KMS-11 (cell line): ENCODE measurements at regions not wholly inside any gene's neighbourhood (a gene's known extent, or its start where the extent isn't known, plus 50 kb on each side); places are given as distances from the start of the nearest gene placed in this dataset.

ENCODE experiments used
- H2AFZ ChIP-seq: fragments of 200-600 bp; sonication (generic); 2 replicates; pipeline ENCODE4 v1.6.1; 2016; ENCODE audit warnings: antibody characterized with exemption, mixed run types, low read depth
- H3K27ac ChIP-seq: fragments of 200-600 bp; sonication (generic); 2 replicates; pipeline ENCODE4 v1.6.1; 2016; ENCODE audit warnings: mild to moderate bottlenecking, mixed run types
- H3K27me3 ChIP-seq: fragments of 200-600 bp; sonication (generic); 2 replicates; pipeline ENCODE4 v1.6.1; 2017; ENCODE audit warnings: mild to moderate bottlenecking, low read depth, mixed run types, moderate library complexity; ENCODE audit not compliant: insufficient read depth
- H3K36me3 ChIP-seq: fragments of 200-600 bp; sonication (generic); 2 replicates; pipeline ENCODE4 v1.6.1; 2017; ENCODE audit warnings: mild to moderate bottlenecking, mixed run types; ENCODE audit not compliant: insufficient read depth
- H3K4me1 ChIP-seq: fragments of 200-600 bp; sonication (generic); 2 replicates; pipeline ENCODE4 v1.6.1; 2016; ENCODE audit warnings: mild to moderate bottlenecking, low read depth, mixed run types; ENCODE audit not compliant: poor library complexity, severe bottlenecking
- H3K4me2 ChIP-seq: fragments of 200-600 bp; sonication (generic); 2 replicates; pipeline ENCODE4 v1.7.0; 2016; ENCODE audit warnings: mild to moderate bottlenecking, mixed run types
- H3K4me3 ChIP-seq: fragments of 200-600 bp; sonication (generic); IDR thresholded peaks from 2 replicates; pipeline ENCODE4 v1.6.1; 2017; ENCODE audit warnings: low read depth, low read length, mixed read lengths; ENCODE audit not compliant: insufficient read depth
- H3K79me2 ChIP-seq: fragments of 200-600 bp; sonication (generic); 2 replicates; pipeline ENCODE4 v1.6.1; 2016; ENCODE audit warnings: low read depth, mixed run types; ENCODE audit not compliant: insufficient read depth
- H3K9ac ChIP-seq: fragments of 200-600 bp; sonication (generic); 2 replicates; pipeline ENCODE4 v1.6.1; 2016; ENCODE audit warnings: mild to moderate bottlenecking, mixed run types
- H4K20me1 ChIP-seq: fragments of 200-600 bp; sonication (generic); 2 replicates; pipeline ENCODE4 v1.6.1; 2016; ENCODE audit warnings: mild to moderate bottlenecking, mixed run types; ENCODE audit not compliant: insufficient read depth
- CTCF ChIP-seq: fragments of 200-600 bp; sonication (generic); conservative IDR thresholded peaks from 2 replicates; pipeline ENCODE4 v1.6.1; 2017; ENCODE audit warnings: low read depth, mild to moderate bottlenecking, antibody characterized with exemption, low read length, moderate library complexity, mixed read lengths

GRCh38 chr15:87710406-87710805 lies 546.1 kb downstream of the NTRK3 start:
- no peak for TF ChIP-seq CTCF
- Histone ChIP-seq H3K4me2 (no peak overlapping the region), H2AFZ (no peak overlapping the region)

GRCh38 chr15:87707566-87708130 lies 548.9 kb downstream of the NTRK3 start:
- Histone ChIP-seq H3K36me3 (no peaks in the 10 kb centered on the region), H2AFZ (no peak overlapping the region), H3K27me3 (no peaks in the 10 kb centered on the region), H3K79me2 (no peaks in the 10 kb centered on the region), H3K4me3 (no peak overlapping the region), H3K4me2 (no peak overlapping the region), H3K4me1 (no peaks in the 10 kb centered on the region), H4K20me1 (no peaks in the 10 kb centered on the region), H3K27ac (no peak overlapping the region), H3K9ac (no peak overlapping the region)
- no peak for TF ChIP-seq CTCF

More at GRCh38 chr15:87710406-87710805, 546.1 kb downstream of the NTRK3 start:
- Histone ChIP-seq H4K20me1 (no peaks in the 10 kb centered on the region), H3K4me3 (no peak overlapping the region), H3K4me1 (no peaks in the 10 kb centered on the region), H3K27me3 (no peaks in the 10 kb centered on the region), H3K27ac (no peak overlapping the region), H3K79me2 (no peaks in the 10 kb centered on the region), H3K36me3 (no peaks in the 10 kb centered on the region), H3K9ac (no peak overlapping the region)

GRCh38 chr15:87707071-87707470 lies 549.5 kb downstream of the NTRK3 start:
- TF ChIP-seq CTCF = no peak
- no peaks in the 10 kb centered on the region for H3K27me3 ChIP-seq
- no peak overlapping the region for H3K4me2 ChIP-seq
- H4K20me1 ChIP-seq = no peaks in the 10 kb centered on the region
- H3K9ac ChIP-seq = no peak overlapping the region
- no peaks in the 10 kb centered on the region for H3K79me2 ChIP-seq
- H3K36me3 ChIP-seq = no peaks in the 10 kb centered on the region
- H3K4me3 ChIP-seq = no peak overlapping the region
- H3K27ac ChIP-seq = no peak overlapping the region
- no peaks in the 10 kb centered on the region for H3K4me1 ChIP-seq
- no peak overlapping the region for H2AFZ ChIP-seq

- Histone ChIP-seq H3K4me1 (no peaks in the 10 kb centered on the region), H4K20me1 (no peaks in the 10 kb centered on the region), H3K4me3 (no peak overlapping the region), H3K27ac (no peak overlapping the region), H3K27me3 (no peaks in the 10 kb centered on the region), H3K9ac (no peak overlapping the region), H3K36me3 (no peaks in the 10 kb centered on the region), H2AFZ (no peak overlapping the region), H3K4me2 (no peak overlapping the region), H3K79me2 (no peaks in the 10 kb centered on the region)
- TF ChIP-seq CTCF = no peak
These were observed 550.5 kb downstream of the NTRK3 start for GRCh38 chr15:87706001-87706400.
